ENCODE measurements at regions not wholly inside any gene's neighbourhood (a gene's known extent, or its start where the extent isn't known, plus 50 kb on each side); places are given as distances from the start of the nearest gene placed in this dataset.

DNA sequence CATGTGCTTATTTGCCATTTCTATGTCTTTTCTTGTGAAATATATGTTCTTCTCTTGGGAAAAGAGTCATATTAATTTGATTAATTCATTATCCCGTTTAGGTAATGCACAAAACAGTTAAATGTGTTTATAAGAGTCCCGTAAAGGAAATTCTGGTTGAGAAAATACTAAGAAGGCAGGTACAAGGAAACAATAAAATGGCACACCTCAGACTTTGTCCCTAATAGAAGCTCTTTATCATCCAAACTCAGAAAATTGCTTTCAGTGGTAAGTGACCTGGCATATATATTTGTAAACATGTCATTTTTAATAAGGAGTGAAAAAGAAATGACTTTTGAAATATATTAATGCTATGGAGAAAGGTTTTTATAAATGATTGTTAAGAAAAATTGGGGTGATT is 540.5 kb upstream of the CITED2 start:
- no TSS peak for BruUV-seq (replicated peaks)
- H3K27me3 ChIP-seq (replicated peaks; ENCODE audit: insufficient read depth, low read depth, low read length, poor library complexity): no peaks in the 10 kb centered on the region
- DNase-seq (ENCODE audit: low spot score): no peak
- no peak overlapping the region for H3K27ac ChIP-seq (ENCODE audit: low read depth, low read length, poor library complexity, severe bottlenecking)
- POLR2A ChIA-PET (ENCODE audit: low non-redundant PET): no interaction called here
- intact Hi-C loops (cut with micrococcal nuclease; ENCODE audit: unreplicated experiment): no loop called here
- TF ChIP-seq, protein P1, sequence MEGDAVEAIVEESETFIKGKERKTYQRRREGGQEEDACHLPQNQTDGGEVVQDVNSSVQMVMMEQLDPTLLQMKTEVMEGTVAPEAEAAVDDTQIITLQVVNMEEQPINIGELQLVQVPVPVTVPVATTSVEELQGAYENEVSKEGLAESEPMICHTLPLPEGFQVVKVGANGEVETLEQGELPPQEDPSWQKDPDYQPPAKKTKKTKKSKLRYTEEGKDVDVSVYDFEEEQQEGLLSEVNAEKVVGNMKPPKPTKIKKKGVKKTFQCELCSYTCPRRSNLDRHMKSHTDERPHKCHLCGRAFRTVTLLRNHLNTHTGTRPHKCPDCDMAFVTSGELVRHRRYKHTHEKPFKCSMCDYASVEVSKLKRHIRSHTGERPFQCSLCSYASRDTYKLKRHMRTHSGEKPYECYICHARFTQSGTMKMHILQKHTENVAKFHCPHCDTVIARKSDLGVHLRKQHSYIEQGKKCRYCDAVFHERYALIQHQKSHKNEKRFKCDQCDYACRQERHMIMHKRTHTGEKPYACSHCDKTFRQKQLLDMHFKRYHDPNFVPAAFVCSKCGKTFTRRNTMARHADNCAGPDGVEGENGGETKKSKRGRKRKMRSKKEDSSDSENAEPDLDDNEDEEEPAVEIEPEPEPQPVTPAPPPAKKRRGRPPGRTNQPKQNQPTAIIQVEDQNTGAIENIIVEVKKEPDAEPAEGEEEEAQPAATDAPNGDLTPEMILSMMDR (conservative IDR thresholded peaks at IDR 0.05; ENCODE audit: low read depth, low read length): no peak
- no peak for TF ChIP-seq EZH2 (IDR thresholded peaks at IDR 0.05; ENCODE audit: borderline replicate concordance, low read depth, low read length, poor library complexity, severe bottlenecking)
- H3K4me1 ChIP-seq (ENCODE audit: insufficient read depth, low read length, poor library complexity, severe bottlenecking): peaks cover 11% of the 10 kb centered on the region
- CTCF ChIA-PET: no interaction called here
- peaks cover 10% of the 10 kb centered on the region for H3K9me3 ChIP-seq (ENCODE audit: low read depth, low read length, poor library complexity, severe bottlenecking)
- no peak overlapping the region for H3K4me3 ChIP-seq (ENCODE audit: low read depth, low read length, poor library complexity, severe bottlenecking)
- no peaks in the 10 kb centered on the region for H3K36me3 ChIP-seq (ENCODE audit: insufficient read depth, low read length, poor library complexity, severe bottlenecking)

DNA sequence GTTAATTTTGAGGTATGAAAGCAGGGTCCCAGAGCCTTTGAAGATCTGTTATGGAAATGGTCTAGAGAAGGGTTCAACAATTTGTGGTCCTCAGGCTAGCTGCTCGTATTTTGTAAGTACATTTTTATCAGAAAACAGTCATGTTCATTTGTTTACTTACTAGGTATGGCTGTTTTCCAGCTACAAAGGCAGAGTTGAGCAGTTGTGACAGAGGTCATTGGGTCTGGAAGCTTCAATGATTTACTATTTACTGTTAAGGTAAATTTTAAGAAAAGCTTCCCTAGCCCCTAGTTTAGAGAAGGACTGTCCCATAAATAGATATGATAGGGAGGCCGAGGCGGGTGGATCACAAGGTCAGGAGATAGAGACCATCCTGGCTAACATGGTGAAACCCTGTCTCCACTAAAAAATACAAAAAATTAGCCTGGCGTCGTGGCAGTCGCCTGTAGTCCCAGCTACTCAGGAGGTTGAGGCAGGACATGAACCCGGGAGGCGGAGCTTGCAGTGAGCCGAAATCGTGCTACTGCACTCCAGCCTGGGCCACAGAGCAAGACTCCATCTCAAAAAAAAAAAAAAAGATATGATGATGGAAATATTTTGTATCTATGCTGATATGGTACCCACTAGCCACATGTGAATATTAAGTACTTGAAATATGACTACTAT is 538.4 kb upstream of the CITED2 start:
- no peak for TF ChIP-seq EZH2 (IDR thresholded peaks at IDR 0.05; ENCODE audit: borderline replicate concordance, low read depth, low read length, poor library complexity, severe bottlenecking)
- TF ChIP-seq, protein P1 (conservative IDR thresholded peaks at IDR 0.05; ENCODE audit: low read depth, low read length): no peak
- Histone ChIP-seq H3K27ac (ENCODE audit: low read depth, low read length, poor library complexity, severe bottlenecking) (no peak overlapping the region), H3K4me1 (ENCODE audit: insufficient read depth, low read length, poor library complexity, severe bottlenecking) (no peaks in the 10 kb centered on the region), H3K4me3 (ENCODE audit: low read depth, low read length, poor library complexity, severe bottlenecking) (no peak overlapping the region), H3K27me3 (replicated peaks; ENCODE audit: insufficient read depth, low read depth, low read length, poor library complexity) (no peaks in the 10 kb centered on the region), H3K9me3 (ENCODE audit: low read depth, low read length, poor library complexity, severe bottlenecking) (peaks cover 10% of the 10 kb centered on the region), H3K36me3 (ENCODE audit: insufficient read depth, low read length, poor library complexity, severe bottlenecking) (no peaks in the 10 kb centered on the region)
- DNase-seq (ENCODE audit: low spot score): no peak
- intact Hi-C loops (cut with micrococcal nuclease; ENCODE audit: unreplicated experiment): no loop called here
- BruUV-seq (replicated peaks): no TSS peak
- POLR2A ChIA-PET (ENCODE audit: low non-redundant PET): no interaction called here
- CTCF ChIA-PET: no interaction called here

DNA sequence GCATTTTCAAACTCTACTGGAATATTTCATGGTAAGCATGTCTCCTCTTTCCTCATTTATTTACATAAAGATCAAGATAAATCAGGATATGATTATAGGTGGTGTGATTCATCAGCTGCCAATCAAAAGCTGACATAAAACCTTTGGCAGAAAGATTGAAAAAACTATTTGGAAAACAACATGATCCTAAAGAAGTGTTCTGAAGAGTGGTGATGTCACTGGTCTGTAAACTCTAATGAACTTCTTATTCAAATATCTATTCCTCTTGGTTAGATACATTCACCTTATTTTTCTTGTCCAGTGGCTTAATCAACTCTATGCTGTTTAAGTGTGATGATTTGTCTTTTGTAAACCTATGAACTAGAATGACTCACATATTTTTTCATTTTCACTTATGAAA is 535.5 kb upstream of the CITED2 start:
- ChIA-PET CTCF (no interaction called here), POLR2A (ENCODE audit: low non-redundant PET) (no interaction called here)
- Histone ChIP-seq H3K9me3 (ENCODE audit: low read depth, low read length, poor library complexity, severe bottlenecking) (peaks cover 10% of the 10 kb centered on the region), H3K27me3 (replicated peaks; ENCODE audit: insufficient read depth, low read depth, low read length, poor library complexity) (no peaks in the 10 kb centered on the region), H3K36me3 (ENCODE audit: insufficient read depth, low read length, poor library complexity, severe bottlenecking) (no peaks in the 10 kb centered on the region), H3K27ac (ENCODE audit: low read depth, low read length, poor library complexity, severe bottlenecking) (no peak overlapping the region), H3K4me3 (ENCODE audit: low read depth, low read length, poor library complexity, severe bottlenecking) (no peak overlapping the region), H3K4me1 (ENCODE audit: insufficient read depth, low read length, poor library complexity, severe bottlenecking) (peaks cover 9% of the 10 kb centered on the region)
- no TSS peak for BruUV-seq (replicated peaks)
- TF ChIP-seq, protein P1 (conservative IDR thresholded peaks at IDR 0.05; ENCODE audit: low read depth, low read length): no peak
- no peak for TF ChIP-seq EZH2 (IDR thresholded peaks at IDR 0.05; ENCODE audit: borderline replicate concordance, low read depth, low read length, poor library complexity, severe bottlenecking)
- intact Hi-C loops (cut with micrococcal nuclease; ENCODE audit: unreplicated experiment): no loop called here
- no peak for DNase-seq (ENCODE audit: low spot score)

Data from A673 (cell line).